G401 (cell line): ENCODE measurements at regions not wholly inside any gene's neighbourhood (a gene's known extent, or its start where the extent isn't known, plus 50 kb on each side); places are given as distances from the start of the nearest gene placed in this dataset.
"Not testable (repeated sequence)": the region's sequence is repeated elsewhere in the genome, so short reads cannot be mapped to it uniquely, and the experiment has no call there.

Source experiments
- DNase-seq: peaks from one replicate; pipeline ENCODE4 v3.0.0-alpha.2; 2015; ENCODE audit warnings: low spot score
- in situ Hi-C: cut with HindIII; loops from 2 replicates; pipeline ENCODE4 v1.10.0; 2016; ENCODE audit warnings: low sequenced_read_pairs, mixed read lengths

GRCh38 chr13:33340631-33341030, 55.1 kb upstream of the STARD13 start:
- DNase-seq, result no peak
- in situ Hi-C loops, result no loop called here

DNA sequence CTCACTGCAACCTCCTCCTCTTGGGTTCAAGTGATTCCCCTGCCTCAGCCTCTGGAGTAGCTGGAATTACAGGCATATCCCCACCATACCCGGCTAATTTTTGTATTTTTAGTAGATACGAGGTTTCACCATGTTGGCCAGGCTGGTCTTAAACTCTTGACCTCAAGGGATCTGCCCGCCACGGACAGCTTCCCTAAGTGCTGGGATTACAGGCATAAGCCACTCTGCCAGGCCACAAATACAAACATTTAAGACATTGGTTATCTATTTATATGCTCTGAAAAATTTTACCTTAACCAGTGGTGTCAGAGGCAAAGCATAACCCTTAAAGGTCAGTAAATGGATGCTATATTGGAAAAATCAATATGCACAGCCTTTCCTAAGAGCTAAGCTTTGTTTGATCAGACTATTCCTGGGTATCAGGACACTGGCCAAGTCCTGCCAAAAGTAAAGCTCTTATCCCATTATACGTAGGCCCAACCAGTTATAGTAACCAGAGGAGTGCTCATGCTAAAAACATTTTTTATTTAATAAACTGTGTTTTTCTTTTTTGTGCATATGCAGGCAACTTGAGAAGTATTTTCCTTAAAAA, 56.4 kb upstream of the STARD13 start:
- no peak for DNase-seq
- in situ Hi-C loops, result no loop called here

GRCh38 chr13:33345842-33346241, 60.3 kb upstream of the STARD13 start:
- DNase-seq, result no peak
- in situ Hi-C loops, result no loop called here

GRCh38 chr13:33347861-33348260, 62.3 kb upstream of the STARD13 start:
- in situ Hi-C loops, result no loop called here
- DNase-seq, result peak; percentile 22

GRCh38 chr13:33348366-33348765, 62.8 kb upstream of the STARD13 start:
- no peak for DNase-seq
- in situ Hi-C loops, result no loop called here

GRCh38 chr13:33349288-33349985, 63.9 kb upstream of the STARD13 start:
- no peak for DNase-seq
- in situ Hi-C loops, result no loop called here

- DNase-seq, result no peak
- in situ Hi-C loops, result no loop called here
These were observed 64.7 kb upstream of the STARD13 start for GRCh38 chr13:33349986-33350826.

- in situ Hi-C loops, result no loop called here
- no peak for DNase-seq
These were observed 65.8 kb upstream of the STARD13 start for GRCh38 chr13:33351319-33351718.

DNA sequence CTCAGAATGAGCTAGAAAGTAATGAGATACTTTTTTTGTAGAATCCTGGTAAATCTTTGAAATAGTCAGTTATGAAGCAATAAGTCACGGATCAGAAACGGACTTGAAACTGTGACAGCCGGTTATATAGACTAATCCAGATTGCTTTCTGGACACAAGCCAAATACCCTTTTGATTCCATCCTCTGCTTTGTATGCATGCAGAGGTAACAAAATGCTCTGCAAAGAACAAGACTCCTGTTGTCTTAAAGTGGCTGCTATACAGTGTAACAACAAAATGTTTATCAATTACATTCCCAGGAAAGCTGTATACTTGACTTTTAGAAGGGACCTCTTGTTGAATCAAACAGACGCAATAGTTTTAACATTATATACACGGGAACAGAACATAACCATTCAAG, 66.5 kb upstream of the STARD13 start:
- in situ Hi-C loops, result no loop called here
- DNase-seq, result no peak

GRCh38 chr13:33352526-33352925, 67.0 kb upstream of the STARD13 start:
- DNase-seq, result no peak
- in situ Hi-C loops, result no loop called here

GRCh38 chr13:33353210-33353609, 67.7 kb upstream of the STARD13 start:
- in situ Hi-C loops, result no loop called here
- DNase-seq, result no peak

DNA sequence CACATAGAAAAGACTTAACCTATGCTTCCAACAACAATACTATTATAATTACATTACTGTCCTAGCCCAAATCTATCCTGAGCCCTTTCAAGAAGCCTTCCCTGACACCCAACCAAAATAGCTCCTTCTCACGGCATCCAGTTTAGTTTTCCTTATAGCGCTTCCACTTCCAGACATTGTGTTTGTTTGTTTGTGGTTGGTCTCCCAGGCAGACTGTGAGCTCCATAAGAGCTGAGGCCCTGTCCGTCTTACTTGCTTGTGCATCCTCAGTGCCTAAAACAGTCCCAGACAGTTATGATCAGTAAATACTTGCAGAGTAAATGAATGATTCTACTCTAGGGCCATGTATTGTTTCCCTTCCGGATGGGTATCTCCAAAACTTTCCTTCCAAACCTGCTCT, 68.1 kb upstream of the STARD13 start:
- no peak for DNase-seq
- in situ Hi-C loops, result no loop called here

GRCh38 chr13:33355201-33355895, 69.8 kb upstream of the STARD13 start:
- in situ Hi-C loops, result no loop called here

DNA sequence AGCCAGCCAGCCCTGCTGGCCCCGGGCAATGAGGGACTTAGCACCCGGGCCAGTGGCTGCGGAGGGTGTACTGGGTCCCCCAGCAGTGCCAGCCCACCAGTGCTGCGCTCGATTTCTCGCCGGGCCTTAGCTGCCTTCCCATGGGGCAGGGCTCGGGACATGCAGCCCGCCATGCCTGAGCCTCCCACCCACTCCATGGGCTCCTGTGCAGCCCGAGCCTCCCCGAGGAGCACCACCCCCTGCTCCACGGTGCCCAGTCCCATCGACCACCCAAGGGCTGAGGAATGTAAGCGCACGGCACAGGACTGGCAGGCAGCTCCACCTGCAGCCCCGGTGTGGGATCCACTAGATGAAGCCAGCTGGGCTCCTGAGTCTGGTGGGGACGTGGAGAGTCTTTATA, 72.5 kb upstream of the STARD13 start:
- DNase-seq, in situ Hi-C loops: not testable (repeated sequence)

More at GRCh38 chr13:33355201-33355895, 69.8 kb upstream of the STARD13 start:
- DNase-seq, result peak; percentile 13

DNA sequence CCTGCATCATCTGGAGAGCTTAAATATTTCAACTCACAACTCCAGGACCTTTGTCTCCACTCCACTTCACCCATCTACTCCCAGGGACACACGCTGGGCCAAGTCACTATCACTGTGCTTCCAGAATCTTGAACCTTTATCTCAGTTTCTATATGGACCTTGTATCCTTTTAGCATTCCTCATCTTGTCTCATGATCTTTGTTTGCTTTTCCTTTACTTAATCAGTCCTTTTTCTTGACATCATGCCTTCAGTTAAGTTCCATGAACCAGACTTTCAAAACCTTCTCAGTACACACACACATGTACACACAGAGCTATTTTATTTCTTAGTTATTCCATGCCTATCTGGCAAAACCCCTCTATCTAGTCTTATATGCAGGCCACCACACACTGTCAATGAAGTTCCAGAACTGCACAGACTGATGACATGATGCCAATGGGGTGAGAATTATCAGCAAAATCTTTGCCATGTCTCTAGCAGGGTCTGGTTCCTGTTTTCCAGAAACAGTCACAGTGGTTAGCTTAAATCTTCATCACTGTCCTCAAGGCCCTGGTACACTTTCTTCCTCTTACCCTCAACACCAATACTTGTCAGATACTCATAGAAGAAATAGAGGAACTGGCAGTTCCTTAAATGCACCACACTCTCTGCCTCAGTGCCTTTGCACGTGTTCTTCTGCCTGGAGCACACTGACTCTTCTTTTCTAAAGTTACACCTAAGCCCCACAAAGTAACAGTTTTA, 77.6 kb upstream of the STARD13 start:
- in situ Hi-C loops, result no loop called here
- no peak for DNase-seq

GRCh38 chr13:33364192-33364591, 78.6 kb upstream of the STARD13 start:
- in situ Hi-C loops, result no loop called here
- DNase-seq, result no peak

DNA sequence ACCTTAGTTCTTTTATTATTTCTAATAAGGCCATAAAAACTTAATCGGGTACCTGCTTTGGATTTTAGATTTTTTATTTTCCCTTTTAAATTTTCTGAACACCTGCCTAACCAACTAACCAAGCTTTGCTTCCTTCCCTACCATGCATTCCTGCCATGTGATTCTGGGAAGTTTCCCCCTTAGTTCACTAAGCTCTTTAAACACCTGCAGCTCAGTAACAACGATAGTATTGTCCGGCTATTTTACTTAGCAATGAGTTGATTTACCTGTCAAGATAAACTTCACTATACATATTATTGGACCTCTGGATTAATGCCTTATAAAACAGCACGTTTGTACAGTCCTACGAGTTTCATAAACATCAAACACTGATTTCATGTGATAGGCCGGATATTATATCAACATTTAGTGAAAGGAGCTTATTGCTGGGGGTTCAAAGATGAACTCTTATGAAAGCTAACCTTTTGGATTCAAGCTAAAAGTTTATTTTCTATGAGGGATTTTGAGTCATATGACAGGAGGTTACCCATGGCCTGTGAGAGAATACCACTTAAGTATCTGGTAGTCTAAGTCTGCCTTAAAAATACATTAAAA, 81.0 kb upstream of the STARD13 start:
- in situ Hi-C loops, result no loop called here

GRCh38 chr13:33367171-33367895, 81.8 kb upstream of the STARD13 start:
- in situ Hi-C loops, result no loop called here
- no peak for DNase-seq

More for the DNA sequence above, 81.0 kb upstream of the STARD13 start:
- DNase-seq, result no peak
